HepG2 (cell line): ENCODE measurements at regions not wholly inside any gene's neighbourhood (a gene's known extent, or its start where the extent isn't known, plus 50 kb on each side); places are given as distances from the start of the nearest gene placed in this dataset.

Source experiments
- ARID5B ChIP-seq: IDR thresholded peaks from 2 replicates; pipeline ENCODE4 v1.4.0; 2020; ENCODE audit warnings: mild to moderate bottlenecking, missing genetic modification reagents
- GATAD2A ChIP-seq: IDR thresholded peaks from 2 replicates; pipeline ENCODE4 v1.6.1; 2016
- HMG20A ChIP-seq: IDR thresholded peaks from 2 replicates; pipeline ENCODE4 v1.6.1; 2016; ENCODE audit warnings: borderline replicate concordance
- PAXIP1 ChIP-seq: sonication (generic); formaldehyde crosslinking; conservative IDR thresholded peaks from 2 replicates; pipeline ENCODE4 v1.4.0; 2020; ENCODE audit warnings: mild to moderate bottlenecking, missing genetic modification reagents, moderate library complexity
- RXRB ChIP-seq: IDR thresholded peaks from 2 replicates; pipeline ENCODE4 v1.6.1; 2016; ENCODE audit warnings: borderline replicate concordance, missing genetic modification reagents, missing compliant biosample characterization
- SOX5 ChIP-seq: IDR thresholded peaks from 2 replicates; pipeline ENCODE4 v1.6.1; 2016; ENCODE audit warnings: borderline replicate concordance
- TF ChIP-seq, protein P1 (sequence below): sonication (generic); formaldehyde crosslinking; IDR thresholded peaks from 2 replicates; pipeline ENCODE4 v1.4.0; 2020; ENCODE audit warnings: missing genetic modification reagents, borderline replicate concordance

DNA sequence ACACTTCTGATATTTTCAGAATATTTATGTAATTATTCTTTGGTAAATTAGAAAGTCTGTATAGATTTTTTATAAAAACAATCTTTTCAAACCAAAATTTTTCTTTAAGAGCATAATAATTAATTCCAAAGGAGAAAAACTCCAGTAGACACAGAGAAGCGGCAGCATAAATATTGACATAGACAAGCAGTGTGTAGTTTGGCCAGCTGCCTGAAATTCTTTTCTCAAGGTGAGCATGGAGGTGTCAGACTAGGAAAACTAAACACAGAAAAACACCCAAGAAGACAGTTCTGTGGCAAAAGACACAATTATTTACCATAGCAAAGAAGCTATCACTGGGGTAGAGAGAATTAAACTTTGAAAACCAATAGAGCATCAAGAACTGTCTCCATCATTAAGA, 82.4 kb downstream of the KLF6 start (continued):
- TF ChIP-seq, protein P1, sequence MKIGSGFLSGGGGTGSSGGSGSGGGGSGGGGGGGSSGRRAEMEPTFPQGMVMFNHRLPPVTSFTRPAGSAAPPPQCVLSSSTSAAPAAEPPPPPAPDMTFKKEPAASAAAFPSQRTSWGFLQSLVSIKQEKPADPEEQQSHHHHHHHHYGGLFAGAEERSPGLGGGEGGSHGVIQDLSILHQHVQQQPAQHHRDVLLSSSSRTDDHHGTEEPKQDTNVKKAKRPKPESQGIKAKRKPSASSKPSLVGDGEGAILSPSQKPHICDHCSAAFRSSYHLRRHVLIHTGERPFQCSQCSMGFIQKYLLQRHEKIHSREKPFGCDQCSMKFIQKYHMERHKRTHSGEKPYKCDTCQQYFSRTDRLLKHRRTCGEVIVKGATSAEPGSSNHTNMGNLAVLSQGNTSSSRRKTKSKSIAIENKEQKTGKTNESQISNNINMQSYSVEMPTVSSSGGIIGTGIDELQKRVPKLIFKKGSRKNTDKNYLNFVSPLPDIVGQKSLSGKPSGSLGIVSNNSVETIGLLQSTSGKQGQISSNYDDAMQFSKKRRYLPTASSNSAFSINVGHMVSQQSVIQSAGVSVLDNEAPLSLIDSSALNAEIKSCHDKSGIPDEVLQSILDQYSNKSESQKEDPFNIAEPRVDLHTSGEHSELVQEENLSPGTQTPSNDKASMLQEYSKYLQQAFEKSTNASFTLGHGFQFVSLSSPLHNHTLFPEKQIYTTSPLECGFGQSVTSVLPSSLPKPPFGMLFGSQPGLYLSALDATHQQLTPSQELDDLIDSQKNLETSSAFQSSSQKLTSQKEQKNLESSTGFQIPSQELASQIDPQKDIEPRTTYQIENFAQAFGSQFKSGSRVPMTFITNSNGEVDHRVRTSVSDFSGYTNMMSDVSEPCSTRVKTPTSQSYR (CRISPR knock-in tag) = no peak
- peak; percentile 24; the same call in 1 of the 2 replicates for TF ChIP-seq SOX5 (CRISPR knock-in tag)
- TF ChIP-seq PAXIP1 (CRISPR knock-in tag) = peak; percentile 26; the same call in 1 of the 2 replicates
- TF ChIP-seq GATAD2A = 0 out of 2 replicates have a peak, but pooled peaks have one; percentile 22
- peak; percentile 62; the same call in 1 of the 2 replicates for TF ChIP-seq HMG20A (CRISPR knock-in tag)
- TF ChIP-seq RXRB (CRISPR knock-in tag) = peak; percentile 15; the same call in 1 of the 2 replicates
- peak; percentile 57 for TF ChIP-seq ARID5B
